ENCODE measurements at regions not wholly inside any gene's neighbourhood (a gene's known extent, or its start where the extent isn't known, plus 50 kb on each side); places are given as distances from the start of the nearest gene placed in this dataset.

GRCh38 chr3:20350449-20350848 is 164.4 kb upstream of the SGO1 start:
- H3K9me3 ChIP-seq (ENCODE audit: insufficient read depth in 2 of 2, low read depth in 1 of 2, low read length in 1 of 2): no peaks in the 10 kb centered on the region
- no peak overlapping the region for H2BK120ac ChIP-seq (replicated peaks; ENCODE audit: low read depth, low read length)
- H3K23ac ChIP-seq (ENCODE audit: insufficient read length): no peak overlapping the region
- H2BK20ac ChIP-seq (ENCODE audit: low read length): no peak overlapping the region
- H3K4me2 ChIP-seq (ENCODE audit: insufficient read depth in 1 of 2, low read depth in 2 of 2, low read length in 2 of 2): no peak overlapping the region
- H2BK15ac ChIP-seq (ENCODE audit: low read length): no peak overlapping the region
- no peak overlapping the region for H2AK5ac ChIP-seq (ENCODE audit: low read depth, low read length)
- no peak overlapping the region for H3K4ac ChIP-seq (replicated peaks; ENCODE audit: insufficient read length, low read depth, low read length)
- H4K91ac ChIP-seq (replicated peaks; ENCODE audit: insufficient read length, low read length): no peak overlapping the region
- no peak overlapping the region for H3K27ac ChIP-seq (ENCODE audit: low read depth, low read length)
- no peak overlapping the region for H2AFZ ChIP-seq (ENCODE audit: low read length)
- H4K20me1 ChIP-seq (replicated peaks in 1 of 2; ENCODE audit: control insufficient read depth in 1 of 2, insufficient read depth in 2 of 2, low read length in 2 of 2): no peaks in the 10 kb centered on the region
- H3K56ac ChIP-seq (replicated peaks; ENCODE audit: insufficient read length, low read depth, low read length): no peak overlapping the region
- no peak overlapping the region for H2BK5ac ChIP-seq (ENCODE audit: low read depth, low read length)
- H3K27me3 ChIP-seq (replicated peaks in 1 of 4; ENCODE audit: control insufficient read depth in 3 of 4, extremely low read depth in 1 of 4, insufficient read depth in 3 of 4, low read length in 3 of 4): no peaks in the 10 kb centered on the region
- H3K79me1 ChIP-seq (ENCODE audit: low read depth, low read length): no peaks in the 10 kb centered on the region
- H4K5ac ChIP-seq (ENCODE audit: insufficient read length, low read depth, low read length): no peak overlapping the region
- no peak overlapping the region for H3K9ac ChIP-seq (replicated peaks in 1 of 4; ENCODE audit: extremely low read depth in 1 of 4, low read depth in 3 of 4, low read length in 3 of 4)
- DNase-seq (ENCODE audit: low read depth in 1 of 2, low spot score in 2 of 2) (no peak), FAIRE-seq (no peak)
- H3K4me1 ChIP-seq (replicated peaks in 1 of 4; ENCODE audit: control insufficient read depth in 3 of 4, insufficient read depth in 4 of 4, low read length in 3 of 4): no peaks in the 10 kb centered on the region
- ChIA-PET CTCF (ENCODE audit: partially characterized antibody) (interaction anchor here (0.6 kb wide), 1 partner anchor 47 kb away, joined by 4 read pairs; no protein-coding TSS in a partner anchor), POLR2A (ENCODE audit: partially characterized antibody) (no interaction called here)
- H3K4me3 ChIP-seq (ENCODE audit: extremely low read depth in 1 of 4, insufficient read depth in 2 of 4, low read depth in 3 of 4, low read length in 4 of 4): no peak overlapping the region
- no peak overlapping the region for H3K14ac ChIP-seq (ENCODE audit: insufficient read length)
- no peaks in the 10 kb centered on the region for H3K79me2 ChIP-seq (ENCODE audit: control insufficient read depth in 1 of 2, insufficient read depth in 2 of 2, low read length in 2 of 2)
- no peaks in the 10 kb centered on the region for H3K23me2 ChIP-seq (ENCODE audit: low read depth, low read length)
- no peak overlapping the region for H2BK12ac ChIP-seq (ENCODE audit: low read depth, low read length)
- H3K36me3 ChIP-seq (ENCODE audit: control insufficient read depth in 2 of 4, insufficient read depth in 4 of 4, low read length in 3 of 4): no peaks in the 10 kb centered on the region
- H3K18ac ChIP-seq (ENCODE audit: extremely low read depth, low read length): no peak overlapping the region
- H4K8ac ChIP-seq (ENCODE audit: extremely low read depth, insufficient read depth, low read length): no peak overlapping the region
- TF ChIP-seq USF2 (IDR thresholded peaks at IDR 0.05; ENCODE audit: low read length) (no peak), SIRT6 (IDR thresholded peaks at IDR 0.05; ENCODE audit: low read length) (no peak), JUN (IDR thresholded peaks at IDR 0.05; ENCODE audit: low read depth, low read length) (no peak), TCF12 (IDR thresholded peaks at IDR 0.05; ENCODE audit: low read depth, low read length) (no peak), JUND (IDR thresholded peaks at IDR 0.05; ENCODE audit: low read length) (no peak), SP4 (IDR thresholded peaks at IDR 0.05; ENCODE audit: low read length) (no peak), CTCF (IDR thresholded peaks at IDR 0.05; ENCODE audit: control extremely low read depth in 1 of 3, insufficient read depth in 1 of 3, low read depth in 1 of 3, low read length in 3 of 3) (no peak), FOSL1 (IDR thresholded peaks at IDR 0.05; ENCODE audit: insufficient read depth, low read depth, low read length) (no peak)
